GM21619 (cell line): ENCODE measurements at regions not wholly inside any gene's neighbourhood (a gene's known extent, or its start where the extent isn't known, plus 50 kb on each side); places are given as distances from the start of the nearest gene placed in this dataset.

Experiments
- ATAC-seq: cut with Tn5 transposase; IDR thresholded peaks from one replicate; pipeline ENCODE4 v1.9.1; 2021; ENCODE audit not compliant: unreplicated experiment

- no peak for ATAC-seq
Measured at GRCh38 chr18:67618061-67618460, 101.5 kb upstream of the DSEL start.

- no peak for ATAC-seq
Measured at GRCh38 chr18:67615876-67616275, 99.4 kb upstream of the DSEL start.

- ATAC-seq = no peak
Measured at GRCh38 chr18:67613731-67614130, 97.2 kb upstream of the DSEL start.

DNA sequence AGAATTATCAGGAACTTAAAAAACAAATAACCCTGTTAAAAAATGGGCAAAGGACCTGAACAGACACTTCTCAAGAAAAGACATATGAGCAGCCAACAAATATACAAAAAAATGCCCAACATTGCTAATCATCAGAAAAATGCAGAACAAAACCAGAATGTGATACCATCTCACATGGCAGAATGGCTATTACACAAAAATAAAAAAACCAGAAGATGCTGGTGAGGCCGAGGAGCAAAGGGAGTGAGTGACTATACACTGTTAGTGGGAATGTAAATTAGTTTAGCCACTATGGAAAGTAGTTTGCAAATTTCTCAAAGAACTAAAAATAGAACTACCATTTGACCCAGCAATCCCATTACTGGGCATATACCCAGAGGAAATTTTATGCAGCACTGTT lies 95.8 kb upstream of the DSEL start:
- ATAC-seq = no peak

GRCh38 chr18:67608615-67609273 lies 92.2 kb upstream of the DSEL start:
- ATAC-seq = no peak

- no peak for ATAC-seq
Measured at GRCh38 chr18:67608191-67608590, 91.7 kb upstream of the DSEL start.

DNA sequence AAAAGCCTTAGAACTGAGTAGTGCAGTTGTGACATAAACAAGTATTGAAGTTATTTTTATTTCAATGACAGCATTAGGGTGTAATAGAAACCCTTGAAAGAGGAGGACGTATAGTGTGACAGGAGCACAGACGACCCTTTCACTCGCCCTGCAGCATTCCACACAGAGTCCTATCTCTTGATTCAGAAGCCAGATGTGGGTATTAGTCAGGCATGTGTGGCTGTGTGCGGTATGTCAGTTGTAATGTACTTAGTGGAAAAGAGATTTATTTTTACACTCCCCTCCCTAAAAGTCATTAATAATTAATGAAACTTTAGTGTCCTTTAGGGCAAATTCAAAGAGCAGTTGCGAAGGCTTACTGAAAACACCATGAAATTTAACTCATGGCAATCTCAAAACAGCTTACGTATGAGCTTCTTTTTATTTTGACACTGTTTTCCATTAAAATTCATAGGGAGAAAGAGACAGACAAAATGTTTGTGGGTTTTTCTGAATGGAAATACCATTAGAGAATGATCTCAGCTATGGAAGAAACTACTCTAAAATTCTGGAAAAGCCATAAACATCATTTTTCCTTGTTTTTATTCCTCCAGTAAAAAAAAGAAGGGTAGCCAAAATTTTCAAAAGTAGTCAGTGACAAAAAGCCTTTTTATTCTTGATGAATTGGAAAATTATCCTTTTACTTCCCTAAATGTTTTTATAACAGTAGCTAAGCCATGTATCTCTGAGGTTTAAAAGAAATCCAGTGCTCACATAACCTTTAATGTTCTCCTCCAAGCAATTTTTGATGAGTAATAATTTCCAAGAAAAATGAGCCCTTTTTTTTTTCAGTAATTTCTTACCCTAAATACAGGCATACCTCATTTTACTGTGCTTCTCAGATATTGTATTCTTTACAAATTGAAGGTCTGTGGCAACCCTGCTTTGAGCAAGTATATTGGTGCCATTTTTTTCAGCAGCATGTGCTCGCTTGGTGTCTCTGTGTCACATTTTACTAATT lies 84.0 kb upstream of the DSEL start:
- ATAC-seq = no peak

GRCh38 chr18:67599277-67599676 lies 82.8 kb upstream of the DSEL start:
- ATAC-seq = no peak

DNA sequence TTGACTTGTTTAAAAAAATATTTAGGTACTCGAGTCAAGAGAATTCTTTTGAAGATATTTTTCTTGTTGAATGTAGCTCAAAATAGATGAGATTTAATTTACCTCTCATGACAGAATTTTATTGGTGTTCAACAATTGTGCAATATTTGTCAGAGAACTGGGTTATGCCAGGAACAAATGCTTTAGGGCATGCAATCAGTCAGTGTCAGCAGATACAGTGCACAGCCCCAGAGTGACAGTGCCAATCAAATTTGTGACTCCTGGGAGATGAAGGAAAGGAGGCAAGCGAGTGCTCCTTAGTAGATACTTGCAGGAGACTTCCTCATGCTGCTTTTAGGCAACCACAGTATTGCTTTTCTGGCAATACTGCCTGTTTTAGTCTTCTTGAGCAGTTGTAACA lies 81.2 kb upstream of the DSEL start:
- ATAC-seq = no peak

DNA sequence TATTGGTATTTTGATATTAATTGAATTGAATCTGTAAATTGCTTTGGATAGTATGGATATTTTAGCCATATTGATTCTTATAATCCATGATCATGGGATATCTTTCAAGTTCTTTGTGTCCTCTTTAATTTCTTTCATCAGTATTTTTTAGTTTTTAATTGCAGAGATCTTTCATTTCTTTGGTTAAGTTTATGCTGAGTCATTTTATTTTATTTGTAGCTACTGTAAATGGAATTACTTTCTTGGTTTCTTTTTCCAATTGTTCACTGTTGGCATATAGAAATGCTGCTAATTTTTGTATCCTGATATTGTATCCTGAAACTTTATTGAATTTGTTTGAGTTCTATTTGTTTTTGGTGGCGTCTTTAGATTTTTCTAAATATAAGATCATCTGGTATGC lies 79.5 kb upstream of the DSEL start:
- no peak for ATAC-seq

DNA sequence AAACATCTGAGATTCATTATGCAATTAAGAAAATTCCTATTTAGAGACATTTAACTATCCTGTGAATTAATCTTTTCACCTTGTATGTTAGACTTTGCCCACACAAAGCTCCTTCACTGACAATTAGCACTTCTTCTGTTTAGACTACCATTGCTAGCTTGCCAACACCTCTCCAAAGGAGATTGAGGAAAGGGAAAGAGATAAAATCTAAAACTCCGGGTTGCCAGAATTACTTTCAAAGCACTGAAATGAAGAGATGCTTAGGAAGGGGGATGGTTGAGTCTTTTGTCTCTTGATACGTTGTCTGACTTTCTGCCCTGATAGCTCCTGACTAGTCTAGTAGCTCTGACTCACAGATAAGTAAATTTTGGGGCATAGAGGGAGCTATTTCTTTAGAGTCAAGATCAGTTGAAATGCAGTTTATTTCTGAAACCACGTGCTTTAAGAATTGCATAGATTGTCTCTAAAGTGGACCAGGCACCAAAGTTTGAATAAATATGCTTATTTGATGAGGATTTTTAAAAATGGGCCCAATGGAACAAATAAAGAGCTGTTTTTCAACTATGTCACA lies 74.1 kb upstream of the DSEL start:
- no peak for ATAC-seq

DNA sequence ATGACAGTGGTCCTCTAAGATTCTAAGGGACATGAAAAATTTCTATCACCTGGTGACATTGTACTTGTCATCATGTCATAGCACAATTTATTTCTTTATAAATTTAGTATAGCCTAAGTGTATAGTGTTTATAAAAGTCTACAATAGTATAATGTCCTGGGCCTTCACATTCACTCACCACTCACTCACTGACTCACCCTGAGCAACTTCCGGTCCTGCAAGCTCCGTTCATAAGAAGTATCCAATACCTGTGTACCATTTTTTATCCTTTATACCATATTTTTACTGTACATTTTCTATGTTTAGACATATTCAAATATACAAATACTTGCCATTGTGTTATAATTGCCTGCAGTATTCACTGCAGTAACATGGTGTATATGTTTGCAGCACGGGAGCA lies 72.8 kb upstream of the DSEL start:
- ATAC-seq = no peak

GRCh38 chr18:67586101-67586500 lies 69.6 kb upstream of the DSEL start:
- no peak for ATAC-seq

- ATAC-seq = no peak
Measured at GRCh38 chr18:67583621-67584020, 67.1 kb upstream of the DSEL start.

DNA sequence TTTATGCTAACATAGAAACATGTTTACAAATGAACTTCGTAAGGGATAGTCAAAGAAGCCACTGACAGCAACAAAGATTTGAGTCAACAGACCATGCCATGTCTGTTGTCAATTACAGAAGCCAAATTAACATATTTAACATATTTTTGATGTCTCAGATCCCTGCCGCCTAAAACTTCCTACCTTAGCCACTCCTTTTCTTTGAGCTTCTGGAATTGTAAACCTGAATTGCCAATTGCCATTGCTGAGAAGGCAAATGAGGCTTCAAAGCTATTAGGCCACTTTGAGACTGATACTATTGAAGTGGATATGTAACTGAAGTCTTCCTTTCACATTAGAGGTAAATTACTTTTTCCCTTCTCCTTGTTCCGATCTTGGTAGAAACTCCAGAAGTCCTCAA lies 66.0 kb upstream of the DSEL start:
- no peak for ATAC-seq

DNA sequence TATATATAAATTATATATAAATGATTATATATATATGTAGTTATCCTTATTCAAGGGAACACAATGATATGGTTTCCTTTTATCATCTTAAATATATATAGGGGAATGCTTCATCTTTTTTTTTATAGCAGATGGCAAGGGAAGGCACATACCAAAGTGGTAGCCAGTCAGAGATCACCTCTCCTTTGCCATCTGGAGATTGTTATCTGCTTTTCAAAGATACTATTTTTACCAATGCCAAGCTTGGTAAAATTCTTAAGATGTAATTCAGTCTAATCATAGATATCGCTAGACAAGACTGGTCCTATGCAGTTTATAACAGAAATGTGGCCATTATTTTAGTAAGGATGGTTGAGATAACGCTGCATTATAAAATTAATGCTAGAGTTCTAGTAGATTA lies 64.7 kb upstream of the DSEL start:
- ATAC-seq = no peak

- ATAC-seq = no peak
Measured at GRCh38 chr18:67577386-67577785, 60.9 kb upstream of the DSEL start.

- no peak for ATAC-seq
Measured at GRCh38 chr18:67574749-67575148, 58.2 kb upstream of the DSEL start.

- no peak for ATAC-seq
Measured at GRCh38 chr18:67568166-67568565, 51.6 kb upstream of the DSEL start.
